Ovary (tissue), 7 donors: ENCODE measurements at regions not wholly inside any gene's neighbourhood (a gene's known extent, or its start where the extent isn't known, plus 50 kb on each side); places are given as distances from the start of the nearest gene placed in this dataset.
"Not testable (repeated sequence)": the region's sequence is repeated elsewhere in the genome, so short reads cannot be mapped to it uniquely, and the experiment has no call there.

Source experiments
- DNase-seq, 5 donors: peaks; one replicate each; pipeline ENCODE4 v3.0.0-alpha.2; 2019 to 2020
- H3K27ac ChIP-seq, 2 donors: fragments of 200-600 bp; one replicate each; pipeline versions ENCODE4 v1.5.1 to v1.8.0; 2019 to 2022
- H3K27me3 ChIP-seq: fragments of 200-600 bp; one replicate; pipeline ENCODE4 v1.8.0; 2022
- H3K36me3 ChIP-seq: fragments of 200-600 bp; sonication (generic); one replicate; pipeline ENCODE4 v1.5.1; 2019
- H3K4me1 ChIP-seq: one replicate; pipeline ENCODE4 v1.8.1; 2013; ENCODE audit warnings: mild to moderate bottlenecking, moderate library complexity; ENCODE audit not compliant: insufficient read depth
- H3K4me3 ChIP-seq: fragments of 200-600 bp; sonication (generic); one replicate; pipeline ENCODE4 v1.5.1; 2017
- H3K9me3 ChIP-seq, 2 donors: fragments of 200-600 bp in 1 of 2; sonication (generic) in 1 of 2; one replicate each; pipeline versions ENCODE4 v1.5.1 to v1.8.1; 2013 to 2019; ENCODE audit warnings: mild to moderate bottlenecking in 1 of 2, moderate library complexity in 1 of 2
- EP300 ChIP-seq: sonication (generic); formaldehyde crosslinking; IDR thresholded peaks from one replicate; pipeline ENCODE4 v1.6.1; 2017; ENCODE audit warnings: antibody characterized with exemption
- POLR2A ChIP-seq: fragments of 450-650 bp; IDR thresholded peaks from one replicate; pipeline ENCODE4 v1.6.1; 2017; ENCODE audit warnings: antibody characterized with exemption, mild to moderate bottlenecking, moderate library complexity
- WGBS, 3 donors: extraction: QIAGEN DNeasy Blood & Tissue Kit in 1 of 3; methylation state at CpG; one replicate each; pipeline versions ENCODE4 v1.1.5 to v1.1.7; 2013 to 2017; 5-methylcytosine and 5-hydroxymethylcytosine counted together
- intact Hi-C, 4 donors: fragments of 100-400 bp; cut with DNase I; formaldehyde crosslinking; loops; one replicate each; pipeline versions ENCODE4 v1.11.0 to v1.15.1; 2022 to 2023
- TF ChIP-seq, protein P1 (sequence below), 3 donors: fragments of 450-650 bp in 2 of 3; fragments of 200-600 bp in 1 of 3; IDR thresholded peaks; one replicate each; pipeline versions ENCODE4 v1.5.1 to v1.8.0; 2016 to 2022; ENCODE audit warnings: antibody characterized with exemption in 3 of 3, mild to moderate bottlenecking in 1 of 3
- donor health status: DM: no; HTN: no; CAD: no; lungs with moderate emphysema.
- donor health status: DM: no; HTN: no; CAD: no.
- donor health status: Bipolar disorder and iron deficiency.
- donor health status: DM: no; HTN: no; CAD: no.
- donor health status: DM: yes; HTN: yes; CAD: no.

DNA sequence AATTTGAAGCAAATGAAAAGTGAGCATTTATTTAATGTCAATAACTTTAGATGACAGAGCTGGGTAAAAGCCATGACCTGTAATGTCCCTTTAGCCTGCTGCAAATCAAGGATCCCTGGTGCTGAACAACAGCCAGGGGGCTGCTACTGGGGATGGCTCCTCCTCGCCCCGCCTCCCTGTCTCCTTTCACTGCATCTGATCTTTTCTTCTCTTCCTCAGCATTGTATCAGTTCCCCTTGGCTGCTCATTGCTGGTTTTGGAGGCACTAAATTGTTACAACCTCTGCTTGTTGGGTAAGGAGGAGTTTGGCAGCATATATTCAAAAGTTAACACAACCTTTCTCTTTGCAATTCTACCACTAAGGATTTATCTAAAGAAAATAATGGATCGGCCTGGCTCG lies 236.3 kb upstream of the ID2 start:
- no peaks in the 10 kb centered on the region for H3K36me3 ChIP-seq
- no peak for DNase-seq
- no peak overlapping the region for H3K4me3 ChIP-seq
- H3K9me3 ChIP-seq: no peaks in the 10 kb centered on the region
- peaks cover 2% of the 10 kb centered on the region for H3K4me1 ChIP-seq
- intact Hi-C loops: no loop called here
- TF ChIP-seq, protein P1, sequence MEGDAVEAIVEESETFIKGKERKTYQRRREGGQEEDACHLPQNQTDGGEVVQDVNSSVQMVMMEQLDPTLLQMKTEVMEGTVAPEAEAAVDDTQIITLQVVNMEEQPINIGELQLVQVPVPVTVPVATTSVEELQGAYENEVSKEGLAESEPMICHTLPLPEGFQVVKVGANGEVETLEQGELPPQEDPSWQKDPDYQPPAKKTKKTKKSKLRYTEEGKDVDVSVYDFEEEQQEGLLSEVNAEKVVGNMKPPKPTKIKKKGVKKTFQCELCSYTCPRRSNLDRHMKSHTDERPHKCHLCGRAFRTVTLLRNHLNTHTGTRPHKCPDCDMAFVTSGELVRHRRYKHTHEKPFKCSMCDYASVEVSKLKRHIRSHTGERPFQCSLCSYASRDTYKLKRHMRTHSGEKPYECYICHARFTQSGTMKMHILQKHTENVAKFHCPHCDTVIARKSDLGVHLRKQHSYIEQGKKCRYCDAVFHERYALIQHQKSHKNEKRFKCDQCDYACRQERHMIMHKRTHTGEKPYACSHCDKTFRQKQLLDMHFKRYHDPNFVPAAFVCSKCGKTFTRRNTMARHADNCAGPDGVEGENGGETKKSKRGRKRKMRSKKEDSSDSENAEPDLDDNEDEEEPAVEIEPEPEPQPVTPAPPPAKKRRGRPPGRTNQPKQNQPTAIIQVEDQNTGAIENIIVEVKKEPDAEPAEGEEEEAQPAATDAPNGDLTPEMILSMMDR (IDR thresholded peaks at IDR 0.05): no peak
- TF ChIP-seq EP300 (no peak), POLR2A (no peak)
- 29 to 33% (median 31%) methylated on average over 4 of the region's 4 CpGs for WGBS, 3 donors
- no peaks in the 10 kb centered on the region for H3K27me3 ChIP-seq
- no peak overlapping the region for H3K27ac ChIP-seq

DNA sequence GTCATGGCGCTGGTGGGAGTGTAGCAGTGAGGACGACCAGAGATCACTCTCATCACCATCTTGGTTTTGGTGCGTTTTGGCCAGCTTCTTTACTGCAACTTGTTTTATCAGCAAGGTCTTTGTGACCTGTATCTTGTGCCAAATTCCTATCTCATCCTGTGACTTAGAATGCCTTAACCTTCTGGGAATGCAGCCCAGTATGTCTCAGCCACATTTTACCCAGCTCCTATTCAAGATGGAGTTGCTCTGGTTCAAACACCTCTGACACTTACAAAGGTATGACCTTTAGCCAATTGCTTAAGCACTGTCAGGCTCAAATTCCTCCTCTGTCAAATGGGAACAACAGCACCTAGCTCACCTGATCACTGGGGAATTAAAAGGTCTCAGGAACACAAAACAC lies 235.1 kb upstream of the ID2 start:
- H3K9me3 ChIP-seq, H3K36me3 ChIP-seq, H3K27ac ChIP-seq, intact Hi-C loops, H3K4me1 ChIP-seq, H3K27me3 ChIP-seq, H3K4me3 ChIP-seq, DNase-seq: not testable (repeated sequence)
- WGBS, 3 donors: 38 to 46% (median 41%) methylated on average over 3 of the region's 3 CpGs

DNA sequence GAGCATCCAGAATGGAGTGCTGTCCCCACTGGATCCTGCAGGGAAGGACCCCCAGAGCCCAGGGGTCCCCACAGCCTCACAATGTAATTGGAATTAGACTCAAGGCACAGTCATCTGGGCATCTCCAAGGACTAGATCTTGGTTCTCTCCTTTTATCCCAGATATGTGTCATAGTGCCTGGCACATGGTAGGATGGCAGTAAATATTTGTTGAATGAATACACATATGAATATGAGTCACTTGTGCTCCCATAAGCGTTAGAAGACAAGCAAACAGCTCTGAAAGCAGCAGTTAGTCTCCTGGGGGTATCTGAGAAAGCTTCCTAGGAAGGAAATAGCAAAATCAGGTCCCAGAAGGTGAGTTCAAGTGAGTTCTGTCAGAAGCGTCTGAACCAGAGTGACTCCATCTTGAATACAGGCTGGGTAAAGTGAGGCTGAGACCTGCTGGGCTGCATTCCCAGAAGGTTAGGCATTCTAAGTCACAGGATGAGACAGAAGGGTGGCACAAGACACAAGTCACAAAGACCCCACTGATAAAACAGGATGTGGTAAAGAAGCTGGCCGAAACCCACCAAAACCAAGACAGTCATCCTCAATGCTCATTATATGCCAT lies 234.1 kb upstream of the ID2 start:
- WGBS, 3 donors: 87 to 94% (median 94%) methylated on average over 3 of the region's 3 CpGs
- no peak overlapping the region for H3K4me3 ChIP-seq
- intact Hi-C loops: no loop called here

DNA sequence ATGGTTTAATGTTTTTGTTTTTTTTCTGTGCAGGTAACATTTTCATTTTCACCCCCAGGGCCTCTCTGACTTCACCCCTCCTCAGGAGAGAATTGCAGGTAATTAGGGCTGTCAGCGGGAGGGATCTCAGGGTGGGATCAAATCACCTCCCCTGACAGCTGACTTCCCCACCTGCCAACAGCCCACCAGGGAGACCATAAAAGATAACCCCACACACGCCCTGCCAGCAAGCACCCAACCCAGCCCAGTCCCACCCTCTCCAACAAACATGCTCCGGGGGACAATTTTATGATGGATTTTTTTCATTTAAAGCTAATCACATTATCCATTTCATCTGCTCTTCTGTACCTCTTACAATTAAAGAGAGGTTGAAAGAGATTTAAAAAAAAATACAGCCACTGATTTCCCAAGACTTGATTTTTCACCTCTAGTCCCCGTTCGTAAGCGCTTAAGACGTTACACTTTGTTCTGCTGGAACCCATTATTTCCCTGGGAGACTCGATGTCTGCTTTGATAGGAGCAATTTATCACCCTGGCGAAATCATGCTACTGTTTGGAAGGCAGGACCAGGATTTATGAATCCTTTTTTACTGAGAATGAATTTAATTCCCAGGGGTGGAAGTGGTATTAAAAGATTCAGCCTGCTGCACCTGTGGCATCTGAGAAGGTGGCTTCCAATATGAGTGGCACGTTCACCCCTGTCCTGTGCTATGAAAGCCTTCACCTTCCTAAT lies 232.9 kb upstream of the ID2 start:
- no peak for TF ChIP-seq EP300
- TF ChIP-seq POLR2A: no peak
- TF ChIP-seq, protein P1 (IDR thresholded peaks at IDR 0.05): no peak
- intact Hi-C loops: no loop called here
- no peak for DNase-seq
- WGBS, 3 donors: 78 to 83% (median 82%) methylated on average over 10 of the region's 10 CpGs
- Histone ChIP-seq H3K27me3 (no peaks in the 10 kb centered on the region), H3K4me3 (no peak overlapping the region), H3K9me3 (no peaks in the 10 kb centered on the region), H3K27ac (no peak overlapping the region), H3K36me3 (no peaks in the 10 kb centered on the region), H3K4me1 (peaks cover 2% of the 10 kb centered on the region)

More for the DNA sequence above, 234.1 kb upstream of the ID2 start:
- TF ChIP-seq POLR2A (no peak), EP300 (no peak)
- TF ChIP-seq, protein P1 (IDR thresholded peaks at IDR 0.05): no peak
- DNase-seq: no peak
- Histone ChIP-seq H3K27ac (no peak overlapping the region), H3K36me3 (no peaks in the 10 kb centered on the region), H3K9me3 (no peaks in the 10 kb centered on the region), H3K4me1 (peaks cover 2% of the 10 kb centered on the region), H3K27me3 (no peaks in the 10 kb centered on the region)

DNA sequence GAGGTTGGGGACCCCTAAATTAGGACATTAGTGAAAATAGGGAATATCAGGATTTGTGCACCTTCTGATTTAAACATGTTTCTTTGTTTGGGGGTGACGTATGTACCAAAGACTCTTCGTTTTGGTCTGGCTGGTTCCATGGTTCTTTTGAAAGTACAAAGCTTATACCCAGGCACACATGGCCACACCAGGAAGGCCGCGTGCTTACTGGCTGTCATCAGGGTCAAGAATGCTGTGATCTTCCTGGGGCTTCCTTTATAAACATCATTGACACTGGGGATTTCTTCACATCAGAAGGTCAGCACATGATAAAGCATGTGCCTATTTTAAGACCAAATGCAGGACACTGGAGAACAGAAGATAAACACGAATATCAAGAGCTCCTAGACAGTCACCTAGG lies 230.6 kb upstream of the ID2 start:
- no peak for DNase-seq
- H3K27me3 ChIP-seq: no peaks in the 10 kb centered on the region
- H3K4me3 ChIP-seq: no peak overlapping the region
- TF ChIP-seq POLR2A (no peak), EP300 (no peak)
- TF ChIP-seq, protein P1 (IDR thresholded peaks at IDR 0.05): no peak
- H3K9me3 ChIP-seq: no peaks in the 10 kb centered on the region
- intact Hi-C loops: no loop called here
- H3K4me1 ChIP-seq: peaks cover 2% of the 10 kb centered on the region
- H3K27ac ChIP-seq: no peak overlapping the region
- no peaks in the 10 kb centered on the region for H3K36me3 ChIP-seq
- WGBS, 3 donors: 89 to 90% (median 89%) methylated on average over 5 of the region's 5 CpGs
